Stimulated activated CD4-positive, alpha-beta T cell treated with anti-CD3 and anti-CD28 coated beads, Interleukin-15, amount 100 ng/mL, for 48 hours (primary cell): ENCODE measurements at regions not wholly inside any gene's neighbourhood (a gene's known extent, or its start where the extent isn't known, plus 50 kb on each side); places are given as distances from the start of the nearest gene placed in this dataset.

Source experiments
- DNase-seq, 2 donors: peaks; one replicate each; pipeline ENCODE4 v3.0.0-alpha.2; 2020; ENCODE audit warnings: low read depth in 2 of 2

- DNase-seq: no peak
These were observed 135.5 kb upstream of the SORCS3 start for GRCh38 chr10:104505521-104506042.

GRCh38 chr10:104509981-104510380 lies 131.1 kb upstream of the SORCS3 start:
- no peak for DNase-seq

GRCh38 chr10:104510644-104511043 lies 130.4 kb upstream of the SORCS3 start:
- DNase-seq: no peak

GRCh38 chr10:104512800-104513199 lies 128.3 kb upstream of the SORCS3 start:
- DNase-seq: no peak

- DNase-seq: no peak
These were observed 125.4 kb upstream of the SORCS3 start for GRCh38 chr10:104515678-104516199.

- DNase-seq: no peak
These were observed 124.1 kb upstream of the SORCS3 start for GRCh38 chr10:104516986-104517385.

GRCh38 chr10:104517946-104518345 lies 123.1 kb upstream of the SORCS3 start:
- no peak for DNase-seq

GRCh38 chr10:104518891-104519290 lies 122.2 kb upstream of the SORCS3 start:
- no peak for DNase-seq

GRCh38 chr10:104520653-104521052 lies 120.4 kb upstream of the SORCS3 start:
- DNase-seq: no peak

GRCh38 chr10:104521901-104522694 lies 119.0 kb upstream of the SORCS3 start:
- DNase-seq: no peak

GRCh38 chr10:104526188-104526587 lies 114.9 kb upstream of the SORCS3 start:
- DNase-seq: no peak

- no peak for DNase-seq
These were observed 114.1 kb upstream of the SORCS3 start for GRCh38 chr10:104527013-104527412.

- no peak for DNase-seq
These were observed 100.9 kb upstream of the SORCS3 start for GRCh38 chr10:104540181-104540580.

GRCh38 chr10:104541820-104542219 lies 99.3 kb upstream of the SORCS3 start:
- no peak for DNase-seq

GRCh38 chr10:104546336-104546735 lies 94.8 kb upstream of the SORCS3 start:
- no peak for DNase-seq

GRCh38 chr10:104546756-104547155 lies 94.3 kb upstream of the SORCS3 start:
- no peak for DNase-seq

- no peak for DNase-seq
These were observed 93.0 kb upstream of the SORCS3 start for GRCh38 chr10:104548090-104548489.

GRCh38 chr10:104556831-104557230 lies 84.3 kb upstream of the SORCS3 start:
- no peak for DNase-seq

GRCh38 chr10:104557966-104558365 lies 83.1 kb upstream of the SORCS3 start:
- no peak for DNase-seq

- no peak for DNase-seq
These were observed 81.2 kb upstream of the SORCS3 start for GRCh38 chr10:104559935-104560334.

- DNase-seq: no peak
These were observed 78.0 kb upstream of the SORCS3 start for GRCh38 chr10:104563051-104563450.

GRCh38 chr10:104563548-104563947 lies 77.5 kb upstream of the SORCS3 start:
- DNase-seq: no peak

GRCh38 chr10:104574427-104574826 lies 66.7 kb upstream of the SORCS3 start:
- DNase-seq: no peak
